ENCODE measurements at regions not wholly inside any gene's neighbourhood (a gene's known extent, or its start where the extent isn't known, plus 50 kb on each side); places are given as distances from the start of the nearest gene placed in this dataset.

DNA sequence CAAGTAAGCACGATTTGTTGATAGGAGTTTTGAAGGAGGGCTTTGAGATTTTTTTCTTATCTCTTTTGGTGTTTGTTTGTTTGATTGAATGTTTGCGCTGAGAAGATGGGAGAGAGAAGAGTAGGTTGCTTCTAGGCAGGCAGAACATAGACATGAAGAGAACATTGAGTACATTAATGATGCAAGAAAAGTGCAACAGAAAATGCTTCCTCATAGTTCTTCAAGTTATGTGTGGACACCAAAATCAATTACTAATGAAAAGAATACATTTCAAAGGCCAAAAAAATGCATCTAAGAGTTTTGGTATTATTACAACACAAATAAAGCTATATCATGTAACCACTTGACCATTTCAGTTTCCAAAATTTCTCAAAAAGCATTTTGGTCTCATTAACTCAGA lies 191.0 kb upstream of the PPARGC1A start:
- Histone ChIP-seq H3K9me2 (replicated peaks; ENCODE audit: insufficient read depth, low read length) (no peaks in the 10 kb centered on the region), H4K20me1 (ENCODE audit: low read depth, low read length) (no peaks in the 10 kb centered on the region), H3K9ac (ENCODE audit: low read length) (no peak overlapping the region), H3K4me2 (ENCODE audit: low read depth, low read length, poor library complexity, severe bottlenecking) (no peak overlapping the region), H3F3A (ENCODE audit: insufficient read depth) (no peaks in the 10 kb centered on the region), H3K36me3 (ENCODE audit: low read length) (no peaks in the 10 kb centered on the region), H3K9me3 (ENCODE audit: insufficient read depth, low read length) (no peaks in the 10 kb centered on the region), H2AFZ (ENCODE audit: low read depth, low read length, severe bottlenecking) (no peak overlapping the region), H3K27me3 (ENCODE audit: low read length) (no peaks in the 10 kb centered on the region), H3K79me2 (ENCODE audit: insufficient read depth, low read length) (no peaks in the 10 kb centered on the region), H3K4me3 (ENCODE audit: insufficient read depth, low read length, poor library complexity, severe bottlenecking) (no peak overlapping the region), H3K27ac (ENCODE audit: low read depth, low read length) (no peak overlapping the region)
- TF ChIP-seq EZH2phosphoT487 (conservative IDR thresholded peaks at IDR 0.05; ENCODE audit: low read length) = no peak
- TF ChIP-seq, protein P1, sequence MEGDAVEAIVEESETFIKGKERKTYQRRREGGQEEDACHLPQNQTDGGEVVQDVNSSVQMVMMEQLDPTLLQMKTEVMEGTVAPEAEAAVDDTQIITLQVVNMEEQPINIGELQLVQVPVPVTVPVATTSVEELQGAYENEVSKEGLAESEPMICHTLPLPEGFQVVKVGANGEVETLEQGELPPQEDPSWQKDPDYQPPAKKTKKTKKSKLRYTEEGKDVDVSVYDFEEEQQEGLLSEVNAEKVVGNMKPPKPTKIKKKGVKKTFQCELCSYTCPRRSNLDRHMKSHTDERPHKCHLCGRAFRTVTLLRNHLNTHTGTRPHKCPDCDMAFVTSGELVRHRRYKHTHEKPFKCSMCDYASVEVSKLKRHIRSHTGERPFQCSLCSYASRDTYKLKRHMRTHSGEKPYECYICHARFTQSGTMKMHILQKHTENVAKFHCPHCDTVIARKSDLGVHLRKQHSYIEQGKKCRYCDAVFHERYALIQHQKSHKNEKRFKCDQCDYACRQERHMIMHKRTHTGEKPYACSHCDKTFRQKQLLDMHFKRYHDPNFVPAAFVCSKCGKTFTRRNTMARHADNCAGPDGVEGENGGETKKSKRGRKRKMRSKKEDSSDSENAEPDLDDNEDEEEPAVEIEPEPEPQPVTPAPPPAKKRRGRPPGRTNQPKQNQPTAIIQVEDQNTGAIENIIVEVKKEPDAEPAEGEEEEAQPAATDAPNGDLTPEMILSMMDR (IDR thresholded peaks at IDR 0.05; ENCODE audit: insufficient read depth, low read length, poor library complexity, severe bottlenecking) = no peak

DNA sequence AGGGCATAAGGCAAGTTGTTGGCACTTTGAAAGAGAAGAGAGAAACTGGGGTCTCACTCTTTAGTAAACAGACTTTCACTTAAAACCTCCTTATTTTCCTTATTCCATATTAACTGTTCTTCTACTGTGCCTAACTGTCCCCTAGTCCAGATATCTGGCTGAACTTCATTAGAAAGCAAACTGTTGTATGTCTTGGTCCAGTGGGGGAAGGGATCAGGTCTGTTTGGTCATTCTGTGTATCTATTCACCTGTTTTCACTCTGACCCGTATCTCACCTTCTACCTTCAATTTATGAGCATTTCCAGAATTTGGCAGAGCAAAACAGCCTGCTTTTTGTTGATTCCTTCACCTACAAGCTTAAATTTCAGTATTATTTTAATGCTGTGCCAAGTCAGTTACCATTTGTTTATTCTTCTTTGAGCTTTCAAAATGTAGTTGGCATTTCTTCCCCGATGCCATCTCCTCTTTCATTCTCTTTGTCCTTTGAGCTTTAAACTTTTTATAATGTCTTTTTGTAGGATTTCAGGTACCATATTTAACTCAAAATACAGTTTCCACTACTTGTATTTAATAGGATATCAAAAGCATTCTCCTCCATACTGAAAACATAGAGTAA lies 188.6 kb upstream of the PPARGC1A start:
- Histone ChIP-seq H3K79me2 (ENCODE audit: insufficient read depth, low read length) (no peaks in the 10 kb centered on the region), H3K9me3 (ENCODE audit: insufficient read depth, low read length) (no peaks in the 10 kb centered on the region), H2AFZ (ENCODE audit: low read depth, low read length, severe bottlenecking) (no peak overlapping the region), H4K20me1 (ENCODE audit: low read depth, low read length) (no peaks in the 10 kb centered on the region), H3K9ac (ENCODE audit: low read length) (no peak overlapping the region), H3K27ac (ENCODE audit: low read depth, low read length) (no peak overlapping the region), H3F3A (ENCODE audit: insufficient read depth) (no peaks in the 10 kb centered on the region), H3K4me3 (ENCODE audit: insufficient read depth, low read length, poor library complexity, severe bottlenecking) (no peak overlapping the region), H3K9me2 (replicated peaks; ENCODE audit: insufficient read depth, low read length) (no peaks in the 10 kb centered on the region), H3K27me3 (ENCODE audit: low read length) (no peaks in the 10 kb centered on the region), H3K4me2 (ENCODE audit: low read depth, low read length, poor library complexity, severe bottlenecking) (no peak overlapping the region), H3K36me3 (ENCODE audit: low read length) (no peaks in the 10 kb centered on the region)
- no peak for TF ChIP-seq EZH2phosphoT487 (conservative IDR thresholded peaks at IDR 0.05; ENCODE audit: low read length)
- TF ChIP-seq, protein P1 (IDR thresholded peaks at IDR 0.05; ENCODE audit: insufficient read depth, low read length, poor library complexity, severe bottlenecking) = no peak

DNA sequence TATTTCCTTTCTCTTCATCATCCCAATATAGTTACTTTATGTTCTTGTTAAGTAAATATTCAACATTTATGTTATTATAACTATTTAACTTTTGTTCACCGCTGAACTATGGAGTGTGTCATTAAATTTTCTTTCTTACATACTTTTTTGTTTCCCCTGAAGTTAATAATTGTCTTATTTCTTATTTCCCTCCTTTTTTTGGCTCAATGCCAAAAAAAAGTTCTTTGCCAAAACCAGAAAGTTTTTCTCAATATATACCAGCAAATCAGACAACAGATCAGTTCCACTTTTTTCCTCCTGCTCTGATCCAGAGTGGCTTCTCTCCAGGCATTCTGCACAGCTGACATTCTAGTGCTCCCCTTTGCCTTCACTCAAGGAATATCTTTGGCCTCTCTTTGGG lies 187.0 kb upstream of the PPARGC1A start:
- no peak overlapping the region for H3K4me3 ChIP-seq (ENCODE audit: insufficient read depth, low read length, poor library complexity, severe bottlenecking)
- no peaks in the 10 kb centered on the region for H3K9me3 ChIP-seq (ENCODE audit: insufficient read depth, low read length)
- H3K36me3 ChIP-seq (ENCODE audit: low read length) = no peaks in the 10 kb centered on the region
- no peak for TF ChIP-seq EZH2phosphoT487 (conservative IDR thresholded peaks at IDR 0.05; ENCODE audit: low read length)
- TF ChIP-seq, protein P1 (IDR thresholded peaks at IDR 0.05; ENCODE audit: insufficient read depth, low read length, poor library complexity, severe bottlenecking) = no peak
- no peaks in the 10 kb centered on the region for H4K20me1 ChIP-seq (ENCODE audit: low read depth, low read length)
- no peak overlapping the region for H3K27ac ChIP-seq (ENCODE audit: low read depth, low read length)
- H3K4me2 ChIP-seq (ENCODE audit: low read depth, low read length, poor library complexity, severe bottlenecking) = no peak overlapping the region
- H2AFZ ChIP-seq (ENCODE audit: low read depth, low read length, severe bottlenecking) = no peak overlapping the region
- H3K27me3 ChIP-seq (ENCODE audit: low read length) = no peaks in the 10 kb centered on the region
- no peak overlapping the region for H3K9ac ChIP-seq (ENCODE audit: low read length)
- no peaks in the 10 kb centered on the region for H3K9me2 ChIP-seq (replicated peaks; ENCODE audit: insufficient read depth, low read length)
- H3F3A ChIP-seq (ENCODE audit: insufficient read depth) = no peaks in the 10 kb centered on the region
- no peaks in the 10 kb centered on the region for H3K79me2 ChIP-seq (ENCODE audit: insufficient read depth, low read length)

Data from SU-DHL-6 (cell line).